ENCODE measurements at regions not wholly inside any gene's neighbourhood (a gene's known extent, or its start where the extent isn't known, plus 50 kb on each side); places are given as distances from the start of the nearest gene placed in this dataset.

- Histone ChIP-seq H2BK15ac (ENCODE audit: low read depth, poor library complexity, severe bottlenecking) (no peak overlapping the region), H3K4me1 (ENCODE audit: control insufficient read depth, insufficient read depth, low read depth, low read length) (no peaks in the 10 kb centered on the region), H2AK5ac (ENCODE audit: low read length, severe bottlenecking) (no peak overlapping the region), H3K18ac (ENCODE audit: low read depth in 1 of 2, low read length in 2 of 2) (no peak overlapping the region), H3K23ac (ENCODE audit: low read length in 2 of 2) (no peak overlapping the region), H4K91ac (ENCODE audit: low read length) (no peak overlapping the region), H2AFZ (ENCODE audit: low read depth, low read length) (no peak overlapping the region), H2BK120ac (ENCODE audit: low read depth, low read length) (no peak overlapping the region), H2BK12ac (ENCODE audit: low read length in 2 of 2) (no peak overlapping the region), H3K79me1 (replicated peaks; ENCODE audit: low read length, poor library complexity, severe bottlenecking) (no peaks in the 10 kb centered on the region), H3K9me3 (ENCODE audit: control insufficient read depth, low read length) (peaks cover 6% of the 10 kb centered on the region), H4K8ac (ENCODE audit: low read length) (no peak overlapping the region), H3K4ac (ENCODE audit: low read depth in 1 of 2, low read length in 2 of 2) (no peak overlapping the region), H2BK5ac (ENCODE audit: low read depth, low read length, poor library complexity, severe bottlenecking) (no peak overlapping the region), H3K4me3 (ENCODE audit: insufficient read depth in 1 of 2, low read depth in 1 of 2, low read length in 2 of 2) (no peak overlapping the region), H3K4me2 (ENCODE audit: low read length, poor library complexity, severe bottlenecking) (no peak overlapping the region), H3K9ac (ENCODE audit: low read length) (no peak overlapping the region), H3K27ac (ENCODE audit: low read length, poor library complexity, severe bottlenecking) (no peak overlapping the region), H3K36me3 (ENCODE audit: control insufficient read depth in 1 of 2, insufficient read depth in 2 of 2, low read depth in 1 of 2, low read length in 2 of 2) (no peaks in the 10 kb centered on the region), H3K14ac (ENCODE audit: low read length in 2 of 2) (no peak overlapping the region), H3K27me3 (ENCODE audit: control insufficient read depth in 1 of 2, insufficient read depth in 1 of 2, low read length in 2 of 2) (peaks cover 0 to 17% of the 10 kb centered on the region in 2 experiments)
- no peak for DNase-seq
- WGBS, result 76% methylated on average over 8 of the region's 8 CpGs
These were observed 128.3 kb upstream of the VEPH1 start for GRCh38 chr3:157631478-157631877.

GRCh38 chr3:157626817-157627216, 123.6 kb upstream of the VEPH1 start:
- H3K4ac ChIP-seq (ENCODE audit: low read depth in 1 of 2, low read length in 2 of 2), result no peak overlapping the region
- H3K23ac ChIP-seq (ENCODE audit: low read length in 2 of 2), result no peak overlapping the region
- no peak overlapping the region for H3K4me2 ChIP-seq (ENCODE audit: low read length, poor library complexity, severe bottlenecking)
- no peak overlapping the region for H4K8ac ChIP-seq (ENCODE audit: low read length)
- H3K14ac ChIP-seq (ENCODE audit: low read length in 2 of 2), result peak overlapping the region in 1 of 2 experiments; percentile 39
- no peak overlapping the region for H2AK5ac ChIP-seq (ENCODE audit: low read length, severe bottlenecking)
- no peak overlapping the region for H2BK15ac ChIP-seq (ENCODE audit: low read depth, poor library complexity, severe bottlenecking)
- no peaks in the 10 kb centered on the region for H3K79me1 ChIP-seq (replicated peaks; ENCODE audit: low read length, poor library complexity, severe bottlenecking)
- no peaks in the 10 kb centered on the region for H3K9me3 ChIP-seq (ENCODE audit: control insufficient read depth, low read length)
- H4K91ac ChIP-seq (ENCODE audit: low read length), result no peak overlapping the region
- H3K9ac ChIP-seq (ENCODE audit: low read length), result no peak overlapping the region
- DNase-seq, result no peak
- no peak overlapping the region for H2BK12ac ChIP-seq (ENCODE audit: low read length in 2 of 2)
- H3K18ac ChIP-seq (ENCODE audit: low read depth in 1 of 2, low read length in 2 of 2), result no peak overlapping the region
- no peaks in the 10 kb centered on the region for H3K36me3 ChIP-seq (ENCODE audit: control insufficient read depth in 1 of 2, insufficient read depth in 2 of 2, low read depth in 1 of 2, low read length in 2 of 2)
- WGBS, result 76% methylated on average over 2 of the region's 3 CpGs
- no peak overlapping the region for H2BK120ac ChIP-seq (ENCODE audit: low read depth, low read length)
- H2BK5ac ChIP-seq (ENCODE audit: low read depth, low read length, poor library complexity, severe bottlenecking), result no peak overlapping the region
- H3K27me3 ChIP-seq (ENCODE audit: control insufficient read depth in 1 of 2, insufficient read depth in 1 of 2, low read length in 2 of 2), result peaks cover 0 to 24% of the 10 kb centered on the region in 2 experiments
- no peak overlapping the region for H3K27ac ChIP-seq (ENCODE audit: low read length, poor library complexity, severe bottlenecking)
- H2AFZ ChIP-seq (ENCODE audit: low read depth, low read length), result no peak overlapping the region
- H3K4me3 ChIP-seq (ENCODE audit: insufficient read depth in 1 of 2, low read depth in 1 of 2, low read length in 2 of 2), result no peak overlapping the region
- H3K4me1 ChIP-seq (ENCODE audit: control insufficient read depth, insufficient read depth, low read depth, low read length), result no peaks in the 10 kb centered on the region

- H2BK5ac ChIP-seq (ENCODE audit: low read depth, low read length, poor library complexity, severe bottlenecking), result no peak overlapping the region
- DNase-seq, result no peak
- no peaks in the 10 kb centered on the region for H3K79me1 ChIP-seq (replicated peaks; ENCODE audit: low read length, poor library complexity, severe bottlenecking)
- H2BK120ac ChIP-seq (ENCODE audit: low read depth, low read length), result no peak overlapping the region
- H3K27me3 ChIP-seq (ENCODE audit: control insufficient read depth in 1 of 2, insufficient read depth in 1 of 2, low read length in 2 of 2), result peaks cover 0 to 11% of the 10 kb centered on the region in 2 experiments
- H3K4me2 ChIP-seq (ENCODE audit: low read length, poor library complexity, severe bottlenecking), result no peak overlapping the region
- no peak overlapping the region for H3K18ac ChIP-seq (ENCODE audit: low read depth in 1 of 2, low read length in 2 of 2)
- no peaks in the 10 kb centered on the region for H3K4me1 ChIP-seq (ENCODE audit: control insufficient read depth, insufficient read depth, low read depth, low read length)
- H3K27ac ChIP-seq (ENCODE audit: low read length, poor library complexity, severe bottlenecking), result no peak overlapping the region
- H3K9me3 ChIP-seq (ENCODE audit: control insufficient read depth, low read length), result no peaks in the 10 kb centered on the region
- no peak overlapping the region for H3K4me3 ChIP-seq (ENCODE audit: insufficient read depth in 1 of 2, low read depth in 1 of 2, low read length in 2 of 2)
- H2AK5ac ChIP-seq (ENCODE audit: low read length, severe bottlenecking), result no peak overlapping the region
- H3K14ac ChIP-seq (ENCODE audit: low read length in 2 of 2), result no peak overlapping the region
- no peak overlapping the region for H2AFZ ChIP-seq (ENCODE audit: low read depth, low read length)
- H3K36me3 ChIP-seq (ENCODE audit: control insufficient read depth in 1 of 2, insufficient read depth in 2 of 2, low read depth in 1 of 2, low read length in 2 of 2), result no peaks in the 10 kb centered on the region
- no peak overlapping the region for H4K8ac ChIP-seq (ENCODE audit: low read length)
- no peak overlapping the region for H3K23ac ChIP-seq (ENCODE audit: low read length in 2 of 2)
- H4K91ac ChIP-seq (ENCODE audit: low read length), result no peak overlapping the region
- no peak overlapping the region for H3K4ac ChIP-seq (ENCODE audit: low read depth in 1 of 2, low read length in 2 of 2)
- H2BK15ac ChIP-seq (ENCODE audit: low read depth, poor library complexity, severe bottlenecking), result no peak overlapping the region
- no peak overlapping the region for H2BK12ac ChIP-seq (ENCODE audit: low read length in 2 of 2)
- WGBS, result 76% methylated on average over 1 of the region's 2 CpGs
- no peak overlapping the region for H3K9ac ChIP-seq (ENCODE audit: low read length)
These were observed 121.6 kb upstream of the VEPH1 start for GRCh38 chr3:157624801-157625200.

- Histone ChIP-seq H2BK120ac (ENCODE audit: low read depth, low read length) (no peak overlapping the region), H3K4me3 (ENCODE audit: insufficient read depth in 1 of 2, low read depth in 1 of 2, low read length in 2 of 2) (no peak overlapping the region), H3K27ac (ENCODE audit: low read length, poor library complexity, severe bottlenecking) (no peak overlapping the region), H3K36me3 (ENCODE audit: control insufficient read depth in 1 of 2, insufficient read depth in 2 of 2, low read depth in 1 of 2, low read length in 2 of 2) (no peaks in the 10 kb centered on the region), H4K91ac (ENCODE audit: low read length) (no peak overlapping the region), H3K18ac (ENCODE audit: low read depth in 1 of 2, low read length in 2 of 2) (no peak overlapping the region), H3K9me3 (ENCODE audit: control insufficient read depth, low read length) (no peaks in the 10 kb centered on the region), H3K9ac (ENCODE audit: low read length) (no peak overlapping the region), H3K4me2 (ENCODE audit: low read length, poor library complexity, severe bottlenecking) (no peak overlapping the region), H3K4ac (ENCODE audit: low read depth in 1 of 2, low read length in 2 of 2) (no peak overlapping the region), H3K14ac (ENCODE audit: low read length in 2 of 2) (no peak overlapping the region), H2BK15ac (ENCODE audit: low read depth, poor library complexity, severe bottlenecking) (no peak overlapping the region), H2BK12ac (ENCODE audit: low read length in 2 of 2) (no peak overlapping the region), H2BK5ac (ENCODE audit: low read depth, low read length, poor library complexity, severe bottlenecking) (no peak overlapping the region), H3K23ac (ENCODE audit: low read length in 2 of 2) (no peak overlapping the region), H3K79me1 (replicated peaks; ENCODE audit: low read length, poor library complexity, severe bottlenecking) (no peaks in the 10 kb centered on the region), H3K27me3 (ENCODE audit: control insufficient read depth in 1 of 2, insufficient read depth in 1 of 2, low read length in 2 of 2) (peaks cover 0 to 8% of the 10 kb centered on the region in 2 experiments), H2AFZ (ENCODE audit: low read depth, low read length) (no peak overlapping the region), H4K8ac (ENCODE audit: low read length) (no peak overlapping the region), H2AK5ac (ENCODE audit: low read length, severe bottlenecking) (no peak overlapping the region), H3K4me1 (ENCODE audit: control insufficient read depth, insufficient read depth, low read depth, low read length) (no peaks in the 10 kb centered on the region)
- WGBS, result 40% methylated on average over 1 of the region's 4 CpGs
- no peak for DNase-seq
These were observed 115.7 kb upstream of the VEPH1 start for GRCh38 chr3:157618886-157619285.

All from mesenchymal stem cell (in vitro differentiated cells and primary cell).